ENCODE measurements at regions not wholly inside any gene's neighbourhood (a gene's known extent, or its start where the extent isn't known, plus 50 kb on each side); places are given as distances from the start of the nearest gene placed in this dataset.

- TF ChIP-seq, protein P1, sequence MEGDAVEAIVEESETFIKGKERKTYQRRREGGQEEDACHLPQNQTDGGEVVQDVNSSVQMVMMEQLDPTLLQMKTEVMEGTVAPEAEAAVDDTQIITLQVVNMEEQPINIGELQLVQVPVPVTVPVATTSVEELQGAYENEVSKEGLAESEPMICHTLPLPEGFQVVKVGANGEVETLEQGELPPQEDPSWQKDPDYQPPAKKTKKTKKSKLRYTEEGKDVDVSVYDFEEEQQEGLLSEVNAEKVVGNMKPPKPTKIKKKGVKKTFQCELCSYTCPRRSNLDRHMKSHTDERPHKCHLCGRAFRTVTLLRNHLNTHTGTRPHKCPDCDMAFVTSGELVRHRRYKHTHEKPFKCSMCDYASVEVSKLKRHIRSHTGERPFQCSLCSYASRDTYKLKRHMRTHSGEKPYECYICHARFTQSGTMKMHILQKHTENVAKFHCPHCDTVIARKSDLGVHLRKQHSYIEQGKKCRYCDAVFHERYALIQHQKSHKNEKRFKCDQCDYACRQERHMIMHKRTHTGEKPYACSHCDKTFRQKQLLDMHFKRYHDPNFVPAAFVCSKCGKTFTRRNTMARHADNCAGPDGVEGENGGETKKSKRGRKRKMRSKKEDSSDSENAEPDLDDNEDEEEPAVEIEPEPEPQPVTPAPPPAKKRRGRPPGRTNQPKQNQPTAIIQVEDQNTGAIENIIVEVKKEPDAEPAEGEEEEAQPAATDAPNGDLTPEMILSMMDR (IDR thresholded peaks at IDR 0.05; ENCODE audit: low read depth, low read length, missing control alignments) = no peak
- DNase-seq (ENCODE audit: low read depth) = no peak
- no peak overlapping the region for H3K4me3 ChIP-seq (ENCODE audit: low read depth, low read length)
These were observed 111.6 kb downstream of the TPRA1 start for GRCh38 chr3:127478922-127479321.

DNA sequence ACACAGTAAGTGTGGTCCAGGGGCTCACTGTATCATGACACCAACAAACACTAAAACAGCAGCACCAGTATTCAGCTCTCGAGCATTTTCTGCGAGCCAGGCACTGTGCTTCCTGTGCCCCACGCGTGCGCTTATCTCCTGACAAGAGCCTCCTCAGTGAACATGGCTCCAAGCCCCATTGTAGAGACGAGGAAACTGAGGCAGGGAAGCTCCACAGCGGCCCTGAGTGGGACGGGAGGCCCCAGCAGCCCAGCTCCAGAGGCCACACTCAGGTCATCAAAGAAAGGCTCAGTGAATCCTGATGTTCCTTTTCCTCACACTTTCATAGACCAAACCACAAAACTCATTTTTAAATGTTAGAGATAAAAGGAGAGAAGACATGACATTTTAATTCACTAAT, 113.1 kb downstream of the TPRA1 start:
- TF ChIP-seq, protein P1 (IDR thresholded peaks at IDR 0.05; ENCODE audit: low read depth, low read length, missing control alignments) = no peak
- DNase-seq (ENCODE audit: low read depth) = no peak
- no peak overlapping the region for H3K4me3 ChIP-seq (ENCODE audit: low read depth, low read length)

DNA sequence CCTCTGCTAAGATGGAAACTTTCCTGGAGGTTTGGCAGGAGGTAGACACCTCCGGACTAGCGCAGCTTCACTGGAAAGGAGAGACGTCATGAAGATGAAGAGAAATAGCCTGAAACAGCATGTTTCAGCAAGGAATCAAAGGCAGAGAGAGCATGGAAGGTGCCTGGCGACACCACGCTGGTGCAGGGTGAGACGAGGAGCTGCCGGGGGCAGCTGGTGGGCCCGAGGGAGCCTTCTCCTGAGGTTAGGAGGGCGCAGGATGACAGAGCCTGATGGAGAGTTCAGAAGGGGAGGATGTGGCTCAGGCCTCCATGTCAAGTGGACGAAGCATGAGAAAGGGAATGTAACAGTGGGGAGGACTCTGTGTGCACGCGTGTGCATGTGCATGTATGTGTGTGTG, 113.6 kb downstream of the TPRA1 start:
- DNase-seq (ENCODE audit: low read depth) = no peak
- TF ChIP-seq, protein P1 (IDR thresholded peaks at IDR 0.05; ENCODE audit: low read depth, low read length, missing control alignments) = no peak
- H3K4me3 ChIP-seq (ENCODE audit: low read depth, low read length) = no peak overlapping the region

- H3K4me3 ChIP-seq (ENCODE audit: low read depth, low read length) = no peak overlapping the region
- DNase-seq (ENCODE audit: low read depth) = no peak
- TF ChIP-seq, protein P1 (IDR thresholded peaks at IDR 0.05; ENCODE audit: low read depth, low read length, missing control alignments) = no peak
These were observed 114.4 kb downstream of the TPRA1 start for GRCh38 chr3:127475975-127476705.

DNA sequence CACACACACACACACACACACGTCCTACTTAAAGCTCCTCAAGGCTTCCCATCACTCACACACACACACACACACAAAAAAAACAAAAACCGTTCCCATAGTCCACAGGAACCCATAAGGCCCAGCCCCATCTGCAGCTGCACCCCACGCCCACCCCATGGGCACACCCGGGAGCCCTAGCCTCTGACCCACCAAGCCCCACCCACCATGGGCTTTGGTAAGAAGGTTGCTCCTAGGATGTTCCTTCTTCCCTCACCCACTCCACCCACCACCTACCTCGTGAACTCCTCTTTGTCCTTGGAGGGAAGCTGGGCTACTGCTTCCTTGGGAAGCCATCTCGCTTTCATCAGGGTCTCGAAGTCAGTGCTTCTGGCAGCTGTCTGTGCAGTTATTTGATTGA, 115.1 kb downstream of the TPRA1 start:
- H3K4me3 ChIP-seq (ENCODE audit: low read depth, low read length) = no peak overlapping the region
- no peak for DNase-seq (ENCODE audit: low read depth)
- TF ChIP-seq, protein P1 (IDR thresholded peaks at IDR 0.05; ENCODE audit: low read depth, low read length, missing control alignments) = no peak

DNA sequence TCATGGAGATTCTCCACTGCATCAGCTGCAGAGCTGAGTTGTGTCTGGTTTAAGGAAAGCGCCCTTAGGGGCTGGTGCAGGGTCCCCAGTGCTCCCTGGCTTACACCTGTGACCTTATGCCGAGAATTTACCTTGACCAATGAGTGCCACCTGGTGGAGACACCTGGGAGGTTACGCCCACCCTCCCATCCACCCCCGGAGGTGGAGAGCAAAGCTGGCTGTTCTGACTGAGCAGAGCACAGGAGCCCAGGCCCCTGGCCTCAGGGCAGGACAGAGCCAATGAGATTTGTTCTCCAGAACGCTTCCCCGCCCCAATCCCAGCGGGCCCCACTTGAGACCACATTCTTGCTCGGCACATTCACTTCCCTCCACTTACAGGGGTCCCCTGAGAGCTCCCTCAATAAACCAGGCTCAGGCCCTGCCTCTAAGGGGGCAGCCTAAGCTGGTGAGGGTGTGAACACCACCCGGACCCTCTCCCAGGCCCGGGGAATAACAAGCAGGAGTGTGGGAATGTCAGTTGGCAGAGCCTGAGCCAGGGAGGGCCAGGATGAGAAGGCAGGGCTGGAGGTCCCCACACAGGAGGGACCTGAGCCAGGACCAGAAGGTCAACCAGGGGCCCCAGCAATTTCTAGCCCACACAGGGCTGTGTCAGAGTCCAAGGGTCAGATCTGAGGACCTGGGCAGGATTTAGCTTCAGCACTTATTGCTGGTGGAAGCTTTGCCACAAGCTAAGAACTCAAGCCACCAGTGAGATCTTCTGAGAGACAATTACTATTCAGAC, 117.1 kb downstream of the TPRA1 start:
- no peak for DNase-seq (ENCODE audit: low read depth)
- TF ChIP-seq, protein P1 (IDR thresholded peaks at IDR 0.05; ENCODE audit: low read depth, low read length, missing control alignments) = peak; percentile 50
- H3K4me3 ChIP-seq (ENCODE audit: low read depth, low read length) = no peak overlapping the region

Data from GM12864 (cell line).